HG03457 (cell line): ENCODE measurements at regions not wholly inside any gene's neighbourhood (a gene's known extent, or its start where the extent isn't known, plus 50 kb on each side); places are given as distances from the start of the nearest gene placed in this dataset.
"Not testable (repeated sequence)": the region's sequence is repeated elsewhere in the genome, so short reads cannot be mapped to it uniquely, and the experiment has no call there.

Source experiments
- ATAC-seq: cut with Tn5 transposase; IDR thresholded peaks from one replicate; pipeline ENCODE4 v1.9.1; 2021; ENCODE audit warnings: moderate number of reproducible peaks; ENCODE audit not compliant: unreplicated experiment

DNA sequence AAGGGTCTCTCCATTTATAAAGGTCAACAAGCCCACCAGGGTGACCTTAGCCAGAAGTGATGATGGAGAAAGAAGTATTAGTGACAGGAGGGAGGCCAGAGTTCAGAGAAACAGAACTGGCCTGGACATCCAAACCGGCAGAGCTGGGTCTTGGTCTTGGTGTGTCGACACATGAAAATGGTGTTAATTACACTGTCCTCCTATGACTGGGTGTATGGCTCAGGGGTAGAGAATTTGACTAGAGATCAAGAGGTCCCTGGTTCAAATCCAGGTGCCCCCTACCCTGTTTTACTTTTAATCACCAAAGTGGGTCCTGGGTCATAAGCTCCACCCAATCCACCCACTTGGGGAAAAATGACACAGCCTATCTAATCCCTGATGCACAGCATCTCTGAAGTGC is 110.6 kb upstream of the ZNF746 start:
- no peak for ATAC-seq

DNA sequence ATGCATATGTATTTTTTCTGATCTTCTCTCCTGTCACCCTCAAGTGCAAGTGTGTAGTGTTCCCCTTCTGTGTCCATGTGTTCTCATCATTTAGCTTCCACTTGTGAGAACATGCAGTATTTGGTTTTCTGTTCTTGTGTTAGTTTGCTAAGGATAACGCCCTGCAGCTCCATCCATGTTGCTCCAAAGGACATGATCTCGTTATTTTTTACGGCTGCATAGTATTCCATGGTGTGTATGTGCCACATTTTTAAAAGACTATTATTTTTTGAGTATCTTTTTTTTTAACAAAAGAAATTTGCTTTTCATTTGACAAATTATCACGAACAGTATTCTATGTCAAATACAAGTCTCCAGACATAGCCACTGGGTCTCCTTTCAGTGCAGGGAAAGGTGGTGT is 110.1 kb upstream of the ZNF746 start:
- ATAC-seq, result no peak

DNA sequence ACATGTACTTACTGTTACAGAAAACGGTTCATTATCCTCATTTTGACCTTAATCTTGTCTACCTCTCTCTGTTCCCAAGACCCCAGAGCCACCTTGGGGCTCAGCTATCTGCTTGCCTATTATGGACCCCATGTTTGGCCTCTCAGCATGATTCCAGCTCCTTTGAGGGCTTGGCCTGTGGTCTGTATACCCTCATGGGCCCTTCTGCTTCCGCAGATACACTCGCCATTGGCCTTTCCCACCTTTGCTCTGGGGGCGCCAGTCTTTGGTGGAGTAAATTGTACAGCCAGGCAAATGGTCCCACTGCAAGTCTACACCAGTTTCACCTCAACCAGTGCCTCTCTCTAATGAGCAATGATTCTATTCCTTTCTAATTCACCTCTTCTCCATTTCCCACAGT is 109.2 kb upstream of the ZNF746 start:
- no peak for ATAC-seq

DNA sequence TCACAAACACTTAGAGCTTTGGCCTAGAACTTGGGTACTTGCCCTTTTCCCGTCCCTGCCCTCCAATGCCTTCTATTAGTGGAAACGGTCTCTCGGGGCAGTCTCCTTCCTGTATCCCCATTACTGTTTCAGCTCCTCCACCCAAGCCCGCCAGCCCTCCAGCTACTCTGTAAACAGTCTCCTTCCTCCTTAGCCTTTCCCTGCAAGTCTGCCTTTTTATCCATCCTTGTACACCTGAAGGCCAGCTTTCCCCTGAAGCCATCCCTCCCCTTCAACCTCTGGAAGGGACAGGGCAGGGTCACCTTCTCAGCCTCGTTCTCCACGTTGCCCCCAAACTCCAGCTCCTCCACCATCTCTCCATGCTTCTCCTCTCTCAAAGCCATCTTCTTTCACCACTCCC is 108.1 kb upstream of the ZNF746 start:
- no peak for ATAC-seq

DNA sequence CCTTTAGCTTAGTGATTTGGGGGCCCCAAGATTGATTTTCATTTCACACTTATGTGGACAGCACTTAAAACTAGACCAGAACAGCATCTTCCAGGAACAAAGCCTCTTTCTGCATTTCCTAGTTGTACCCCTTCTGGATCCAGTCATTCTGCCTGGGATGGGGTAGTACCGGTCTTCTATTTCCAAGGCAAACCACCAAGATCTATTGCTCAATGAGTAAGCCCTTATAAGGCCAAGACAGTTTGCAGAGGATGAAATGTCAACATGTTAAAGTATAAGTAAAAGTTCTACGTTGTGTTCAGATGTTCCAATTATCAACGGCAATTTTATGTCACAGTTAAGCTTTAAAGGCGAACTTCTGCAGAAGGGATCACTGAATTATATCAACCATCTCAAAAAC is 106.9 kb upstream of the ZNF746 start:
- no peak for ATAC-seq

DNA sequence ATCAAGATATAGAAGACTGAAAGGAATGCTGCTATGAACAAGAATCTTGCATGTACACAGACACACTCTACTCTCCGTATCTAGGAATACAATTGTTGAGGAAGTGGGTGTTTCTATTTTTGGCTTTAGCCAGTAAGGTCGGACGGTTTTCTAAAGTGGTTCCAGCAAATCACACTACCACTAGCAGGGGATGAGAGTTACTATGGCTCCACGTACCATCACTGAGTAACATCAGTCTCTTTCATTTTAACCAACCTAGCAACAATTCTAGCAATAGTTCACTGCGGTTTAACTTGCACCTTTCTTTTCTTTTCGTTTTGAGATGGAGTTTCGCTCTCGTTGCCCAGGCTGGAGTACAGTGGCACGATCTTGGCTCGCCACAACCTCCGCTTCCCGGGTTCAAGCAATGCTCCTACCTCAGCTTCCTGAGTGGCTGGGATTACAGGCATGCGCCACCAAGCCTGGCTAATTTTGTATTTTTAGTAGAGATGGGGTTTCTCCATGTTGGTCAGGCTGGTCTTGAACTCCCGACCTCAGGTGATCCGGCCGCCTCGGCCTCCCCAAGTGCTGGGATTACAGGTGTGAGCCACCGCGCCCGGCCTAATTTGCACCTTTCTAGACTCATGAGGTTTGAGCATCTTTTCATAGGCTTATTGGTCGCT is 103.2 kb upstream of the ZNF746 start:
- ATAC-seq, result peak; percentile 88

DNA sequence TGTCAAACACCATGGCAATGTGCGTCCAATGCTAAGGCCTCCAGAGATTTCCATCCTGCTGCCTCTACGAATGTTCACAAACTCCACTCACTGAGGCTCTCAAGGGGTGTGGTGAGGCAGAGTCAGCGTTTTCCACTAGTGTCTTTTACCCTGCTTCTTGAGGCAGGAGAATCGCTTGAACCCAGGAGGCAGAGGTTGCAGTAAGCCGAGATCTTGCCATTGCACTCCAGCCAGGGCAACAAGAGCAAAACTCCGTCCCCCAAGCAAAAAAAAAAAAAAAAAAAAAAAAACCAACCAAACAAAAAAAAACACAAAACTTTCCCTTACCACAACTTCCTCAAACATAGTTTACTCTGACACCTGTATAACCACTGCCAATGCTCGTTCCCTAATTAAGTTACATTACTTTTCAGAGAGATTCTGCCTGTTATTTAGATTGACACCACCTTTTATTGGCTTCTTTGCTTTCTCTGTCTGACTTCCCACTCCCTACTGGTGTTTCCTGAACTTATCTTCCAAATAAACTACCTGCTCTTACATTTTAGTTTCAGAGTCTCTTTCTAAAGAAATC is 102.1 kb upstream of the ZNF746 start:
- no peak for ATAC-seq

DNA sequence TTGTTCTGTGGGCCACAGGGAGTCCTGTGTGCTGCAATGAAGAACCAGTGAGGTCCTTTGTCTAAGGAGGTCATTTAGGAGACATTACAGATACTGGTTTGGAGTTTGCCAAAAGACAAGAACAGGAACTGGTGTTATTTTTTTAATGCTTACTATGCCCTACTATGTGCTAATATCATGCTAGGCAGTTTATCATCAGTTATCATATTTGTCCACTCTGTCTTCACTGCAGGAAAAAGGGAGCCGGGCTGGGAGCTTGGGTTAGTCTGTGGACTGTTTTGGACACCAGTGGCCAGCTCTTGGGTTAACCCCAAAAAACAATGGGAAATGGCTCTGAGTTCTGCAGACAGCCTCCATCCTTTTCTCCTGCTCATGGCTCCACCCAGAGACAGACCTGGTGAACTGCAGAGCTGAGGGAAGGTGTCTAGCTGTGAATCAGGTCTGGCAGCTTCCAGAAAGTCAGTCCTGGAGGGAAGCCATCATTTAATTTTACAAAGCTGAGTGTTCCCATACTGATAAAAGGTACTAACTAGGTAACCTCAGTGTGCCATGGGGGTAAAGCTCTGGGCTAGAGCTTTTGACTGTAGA is 101.2 kb upstream of the ZNF746 start:
- no peak for ATAC-seq

DNA sequence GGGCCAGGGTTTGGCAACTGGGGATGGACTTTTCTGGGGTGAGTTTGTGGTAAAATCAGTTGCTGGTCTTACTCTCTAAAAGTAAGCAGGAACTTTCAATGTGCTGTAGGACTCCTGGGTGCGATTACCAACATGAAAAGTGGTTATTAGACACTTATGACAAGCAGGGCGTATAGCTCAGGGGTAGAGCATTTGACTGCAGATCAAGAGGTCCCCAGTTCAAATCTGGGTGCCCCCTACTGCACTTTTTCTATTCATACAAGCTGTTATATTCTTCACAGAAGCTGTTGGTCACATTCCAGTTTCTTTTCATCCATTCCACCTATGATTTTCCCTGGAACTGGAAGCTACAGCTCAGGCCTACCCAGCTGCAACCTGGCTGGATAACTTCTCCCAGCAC is 100.2 kb upstream of the ZNF746 start:
- not testable (repeated sequence) for ATAC-seq

DNA sequence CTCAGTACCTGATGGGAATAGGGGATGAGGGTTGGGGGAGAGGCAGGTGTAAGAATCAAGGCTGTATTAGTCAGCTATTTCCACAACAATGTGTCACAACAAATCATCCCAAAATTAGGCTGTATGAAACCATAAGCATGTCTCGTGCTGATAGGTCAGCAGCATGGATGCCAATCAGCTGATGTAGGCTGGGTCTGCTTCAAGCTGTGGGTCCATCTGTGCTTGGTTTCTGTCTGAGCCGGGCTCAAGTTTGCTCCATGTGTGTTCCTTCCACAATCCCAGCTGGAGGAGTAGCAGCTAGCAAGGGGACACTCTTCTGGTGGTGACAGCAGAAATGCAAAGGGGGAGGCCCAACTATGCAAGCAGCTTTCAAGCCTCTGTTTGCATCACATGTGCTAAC is 97.9 kb upstream of the ZNF746 start:
- ATAC-seq, result no peak

DNA sequence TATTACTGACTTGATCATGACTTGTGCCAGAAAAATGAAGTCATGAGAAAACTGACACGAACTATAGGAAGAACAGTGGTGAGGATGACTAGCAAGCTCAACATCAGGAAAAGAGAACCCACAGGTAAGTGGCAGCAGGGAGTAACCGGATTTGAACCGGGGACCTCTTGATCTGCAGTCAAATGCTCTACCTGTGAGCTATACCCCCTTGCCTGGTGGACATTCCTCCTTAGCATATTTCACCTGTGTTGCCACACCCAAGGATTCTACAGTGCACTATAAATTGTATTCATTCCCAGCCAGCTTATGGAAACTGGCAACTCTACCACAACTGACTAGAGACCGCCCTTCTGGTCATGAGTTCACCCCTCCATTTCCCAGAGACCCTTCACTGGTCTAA is 97.5 kb upstream of the ZNF746 start:
- ATAC-seq, result no peak

DNA sequence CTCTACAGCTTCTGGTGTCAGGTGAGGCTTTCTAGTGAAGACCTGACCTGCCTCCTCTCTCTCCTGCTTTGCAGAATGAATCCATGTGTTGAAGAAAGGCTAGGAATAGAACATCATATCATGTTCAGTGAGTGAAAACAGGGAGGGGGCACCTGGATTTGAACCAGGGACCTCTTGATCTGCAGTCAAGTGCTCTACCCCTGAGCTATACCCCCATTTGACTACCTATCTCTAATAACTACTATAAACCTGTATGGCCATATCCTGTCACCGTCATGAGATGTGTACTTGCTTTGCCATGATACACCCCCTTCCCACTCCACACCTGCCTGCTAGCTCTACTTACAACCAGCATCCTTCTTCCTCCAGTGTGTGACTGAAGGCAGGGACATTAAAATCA is 91.3 kb upstream of the ZNF746 start:
- no peak for ATAC-seq

DNA sequence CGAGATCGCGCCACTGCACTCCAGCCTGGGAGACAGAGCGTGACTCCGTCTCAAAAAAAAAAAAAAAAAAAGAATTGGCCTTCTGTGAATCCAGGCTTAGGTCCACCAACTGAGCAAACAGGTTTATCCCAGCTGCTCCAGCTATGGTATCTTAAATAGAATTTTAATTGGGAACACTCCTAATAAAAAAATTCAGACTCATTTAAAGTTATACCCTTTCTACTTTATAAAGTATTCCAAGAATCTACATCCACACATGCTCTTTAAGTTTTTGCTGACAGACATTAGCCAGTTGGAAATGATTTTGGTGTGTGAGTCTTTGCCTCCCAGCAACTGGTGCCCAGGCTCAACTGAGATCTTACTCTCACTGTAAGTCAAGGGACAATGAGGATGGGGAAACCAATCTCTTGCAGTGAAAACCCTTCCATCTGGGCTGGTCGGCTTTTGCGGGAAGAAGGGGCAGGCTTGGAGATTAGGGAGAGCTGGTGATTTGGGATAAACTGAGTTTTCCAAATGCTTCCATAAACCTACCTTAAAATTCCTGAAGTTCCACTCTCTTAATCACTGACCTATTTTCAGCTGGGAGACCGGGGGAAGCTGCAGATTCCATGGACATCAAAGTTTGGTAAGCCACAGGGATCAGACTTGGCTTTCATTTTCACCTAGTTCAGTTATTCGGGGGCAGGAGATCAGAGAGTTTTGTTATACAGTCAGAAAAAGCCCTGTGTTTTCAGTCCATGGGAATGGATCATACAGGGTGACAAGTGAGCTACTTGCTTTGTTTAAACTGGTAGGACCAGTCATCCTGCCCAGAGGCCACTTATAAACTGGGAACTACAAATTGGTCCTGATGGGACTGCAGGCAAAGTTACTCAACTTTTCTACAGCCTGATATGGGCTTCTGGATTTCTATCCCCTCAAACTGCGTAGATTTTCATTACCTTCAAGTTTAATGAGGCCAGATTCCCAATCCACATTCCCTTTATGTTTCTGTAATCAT is 89.3 kb upstream of the ZNF746 start:
- ATAC-seq, result no peak

DNA sequence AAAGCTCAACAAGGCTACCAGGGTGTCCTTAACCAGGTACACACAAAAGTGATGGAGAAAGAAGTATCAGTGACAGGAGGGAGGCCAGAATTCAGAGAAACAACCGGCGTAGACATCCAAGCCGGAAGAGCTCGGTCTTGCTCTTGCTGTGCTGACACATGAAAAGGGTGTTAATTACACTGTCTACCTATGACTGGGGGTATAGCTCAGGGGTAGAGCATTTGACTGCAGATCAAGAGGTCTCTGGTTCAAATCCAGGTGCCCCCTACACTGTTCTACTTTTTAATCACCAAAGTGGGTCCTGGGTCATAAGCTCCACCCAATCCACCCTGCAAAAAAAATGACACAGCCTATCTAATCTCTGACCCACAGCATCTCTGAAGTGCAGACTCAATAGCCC is 86.9 kb upstream of the ZNF746 start:
- no peak for ATAC-seq

DNA sequence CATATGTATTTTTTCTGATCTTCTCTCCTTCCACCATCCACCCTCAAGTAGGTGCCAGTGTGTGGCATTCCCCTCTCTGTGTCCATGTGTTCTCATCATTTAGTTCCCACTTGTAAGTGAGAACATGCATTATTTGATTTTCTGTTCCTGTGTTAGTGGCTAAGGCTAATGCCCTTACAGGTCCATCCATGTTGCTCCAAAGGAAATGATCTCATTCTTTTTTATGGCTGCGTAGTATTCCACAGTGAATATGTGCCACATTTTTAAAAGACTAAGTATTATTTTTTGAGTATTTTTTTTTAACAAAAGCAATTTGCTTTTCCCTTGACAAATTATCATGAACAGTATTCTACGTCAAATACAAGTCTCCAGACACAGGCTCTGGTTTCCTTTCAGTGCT is 86.4 kb upstream of the ZNF746 start:
- no peak for ATAC-seq

DNA sequence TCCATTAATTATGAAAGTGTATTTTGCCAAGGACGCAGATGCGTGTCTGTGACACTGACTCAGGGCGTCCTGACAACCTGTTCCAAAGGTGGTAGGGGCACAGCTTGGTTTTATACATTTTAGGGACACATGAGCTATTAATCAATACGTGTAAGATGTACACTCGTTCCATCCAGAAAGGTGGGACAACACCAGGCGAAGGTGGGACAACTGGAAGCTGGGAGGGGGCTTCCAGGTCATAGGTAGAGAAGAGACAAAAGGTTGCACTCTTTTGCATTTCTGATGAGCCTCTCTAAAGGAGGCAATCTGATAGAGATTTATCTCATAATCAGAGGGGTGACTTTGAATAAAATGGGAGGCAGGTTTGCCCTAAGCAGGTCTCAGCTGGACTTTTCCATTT is 82.7 kb upstream of the ZNF746 start:
- no peak for ATAC-seq

DNA sequence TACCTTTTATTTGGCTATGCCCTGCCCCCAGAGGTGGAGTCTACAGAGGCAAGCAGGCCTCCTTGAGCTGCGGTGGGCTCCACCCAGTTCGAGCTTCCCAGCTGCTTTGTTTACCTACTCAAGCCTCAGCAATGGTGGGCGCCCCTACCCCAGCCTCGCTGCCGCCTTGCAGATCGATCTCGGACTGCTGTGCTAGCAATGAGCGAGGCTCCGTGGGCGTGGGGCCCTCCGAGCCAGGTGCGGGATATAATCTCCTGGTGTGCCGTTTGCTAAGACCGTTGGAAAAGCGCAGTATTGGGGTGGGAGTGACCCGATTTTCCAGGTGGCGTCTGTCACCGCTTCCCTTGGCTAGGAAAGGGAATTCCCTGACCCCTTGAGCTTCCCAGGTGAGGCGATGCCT is 81.8 kb upstream of the ZNF746 start:
- not testable (repeated sequence) for ATAC-seq

DNA sequence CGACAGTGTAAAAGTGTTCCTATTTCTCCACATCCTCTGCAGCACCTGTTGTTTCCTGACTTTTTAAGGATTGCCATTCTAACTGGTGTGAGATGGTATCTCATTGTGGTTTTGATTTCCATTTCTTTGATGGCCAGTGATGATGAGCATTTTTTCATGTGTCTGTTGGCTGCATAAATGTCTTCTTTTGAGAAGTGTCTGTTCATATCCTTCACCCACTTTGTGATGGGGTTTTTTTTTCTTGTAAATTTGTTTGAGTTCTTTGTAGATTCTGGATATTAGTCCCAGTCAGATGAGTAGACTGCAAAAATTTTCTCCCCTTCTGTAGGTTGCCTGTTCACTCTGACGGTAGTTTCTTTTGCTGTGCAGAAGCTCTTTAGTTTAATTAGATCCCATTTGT is 76.8 kb upstream of the ZNF746 start:
- ATAC-seq, result not testable (repeated sequence)

DNA sequence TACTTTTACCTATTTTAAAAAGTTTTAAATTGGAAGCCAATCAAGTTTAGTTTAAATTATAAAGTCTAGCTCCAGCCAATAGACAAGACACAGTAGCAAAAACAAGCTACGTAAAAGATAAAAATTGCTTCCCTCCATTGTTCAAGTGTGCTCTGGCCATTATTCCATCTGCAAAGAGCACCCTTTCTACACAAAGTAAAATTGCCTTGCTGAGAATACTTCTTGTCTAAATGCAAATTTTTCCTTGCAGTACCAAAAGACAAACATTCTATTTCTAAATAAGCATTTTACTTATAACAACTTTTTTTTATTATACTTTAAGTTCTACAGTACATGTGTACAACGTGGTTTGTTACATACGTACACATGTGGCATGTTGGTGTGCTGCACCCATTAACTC is 75.9 kb upstream of the ZNF746 start:
- ATAC-seq, result no peak

DNA sequence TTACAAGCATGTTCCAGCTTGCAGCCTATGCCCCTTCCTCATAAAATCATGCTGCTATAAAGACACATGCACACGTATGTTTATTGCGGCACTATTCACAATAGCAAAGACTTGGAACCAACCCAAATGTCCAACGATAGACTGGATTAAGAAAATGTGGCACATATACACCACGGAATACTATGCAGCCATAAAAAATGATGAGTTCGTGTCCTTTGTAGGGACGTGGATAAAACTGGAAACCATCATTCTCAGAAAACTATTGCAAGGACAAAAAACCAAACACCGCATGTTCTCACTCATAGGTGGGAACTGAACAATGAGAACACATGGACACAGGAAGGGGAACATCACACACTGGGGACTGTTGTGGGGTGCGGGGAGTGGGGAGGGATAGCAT is 75.3 kb upstream of the ZNF746 start:
- not testable (repeated sequence) for ATAC-seq

DNA sequence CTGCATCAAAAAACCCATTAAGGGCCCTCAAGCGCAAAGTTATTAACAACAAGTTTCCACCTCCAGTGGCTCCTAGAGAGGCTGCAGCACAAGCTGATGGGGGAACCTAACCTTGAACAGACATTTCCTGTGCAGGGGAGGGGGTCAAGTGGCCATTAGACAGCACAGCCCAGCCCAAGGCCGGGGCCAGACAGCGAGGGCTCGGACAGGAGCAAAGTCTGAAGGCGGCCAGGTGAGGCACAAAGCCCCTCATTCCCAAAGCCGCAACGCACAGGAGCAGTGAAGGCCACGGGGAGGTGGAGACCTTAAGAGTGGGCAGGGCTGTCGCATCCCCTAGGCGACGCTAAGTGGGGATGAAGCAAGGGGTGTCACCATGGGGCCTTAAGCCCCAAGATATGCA is 73.2 kb upstream of the ZNF746 start:
- ATAC-seq, result no peak
